GM10266 (cell line): ENCODE measurements at regions not wholly inside any gene's neighbourhood (a gene's known extent, or its start where the extent isn't known, plus 50 kb on each side); places are given as distances from the start of the nearest gene placed in this dataset.

Experiments
- DNase-seq: peaks from one replicate; pipeline ENCODE4 v3.0.0; 2012; ENCODE audit errors: extremely low spot score
- CTCF ChIP-seq: IDR thresholded peaks from 2 replicates; pipeline ENCODE4 v1.5.1; 2012; ENCODE audit warnings: mild to moderate bottlenecking, low read depth; ENCODE audit not compliant: control insufficient read depth, insufficient read depth; ENCODE audit errors: missing control alignments

GRCh38 chr3:193871220-193871485 lies 264.8 kb upstream of the HES1 start:
- DNase-seq: no peak
- no peak for TF ChIP-seq CTCF

GRCh38 chr3:193872265-193872753 lies 263.6 kb upstream of the HES1 start:
- DNase-seq: no peak
- TF ChIP-seq CTCF: no peak

- TF ChIP-seq CTCF: no peak
- no peak for DNase-seq
Observed at GRCh38 chr3:193873426-193874201, 262.3 kb upstream of the HES1 start.

- no peak for DNase-seq
- TF ChIP-seq CTCF: no peak
Observed at GRCh38 chr3:193874512-193874911, 261.4 kb upstream of the HES1 start.

GRCh38 chr3:193874997-193875593 lies 260.9 kb upstream of the HES1 start:
- DNase-seq: no peak
- no peak for TF ChIP-seq CTCF

- TF ChIP-seq CTCF: no peak
- no peak for DNase-seq
Observed at GRCh38 chr3:193875601-193876321, 260.2 kb upstream of the HES1 start.
